HCT116 (cell line): ENCODE measurements at regions not wholly inside any gene's neighbourhood (a gene's known extent, or its start where the extent isn't known, plus 50 kb on each side); places are given as distances from the start of the nearest gene placed in this dataset.

Experiments
- ATAC-seq: fragments of 200-7000 bp; cut with Tn5 transposase; 2 replicates; pipeline ENCODE4 v1.9.1; 2020; ENCODE audit warnings: mild to moderate bottlenecking, moderate library complexity
- BruUV-seq: library from RNA; stranded (reverse); fragments of 400-500 nt; replicated peaks from 2 replicates; lab custom pipeline; 2021; lab: Mats Ljungman, UMichigan
- CTCF ChIA-PET: fragments of 300-600 bp; sonication (Branson Sonifier 250); formaldehyde crosslinking; loops from one replicate; lab custom pipeline; 2021; ENCODE audit warnings: antibody characterized with exemption; lab: Charles Lee
- POLR2A ChIA-PET: fragments of 300-600, 350-600 bp; sonication (Branson Sonifier 250); formaldehyde crosslinking; loops from one replicate; lab custom pipeline; 2021; ENCODE audit warnings: antibody characterized with exemption; lab: Charles Lee
- RAD21 ChIA-PET, 2 experiments: fragments of 300-600 bp; sonication (Branson Sonifier 250); formaldehyde crosslinking; loops; one replicate each; lab custom pipeline; 2023; ENCODE audit warnings: low total read pairs in 2 of 2; ENCODE audit not compliant: uncharacterized antibody in 2 of 2, unreplicated experiment in 2 of 2, low non-redundant PET in 1 of 2; lab: Charles Lee
- DNase-seq: peaks from one replicate; pipeline ENCODE4 v3.0.0-alpha.2; 2010; ENCODE audit warnings: low read depth, low spot score
- H2AFZ ChIP-seq: fragments of 200-600 bp; shearing (Covaris generic), sonication (generic); 2 replicates; pipeline ENCODE4 v1.6.1; 2017; ENCODE audit warnings: low read depth, mixed run types, mixed read lengths, antibody characterized with exemption, low read length; ENCODE audit not compliant: poor library complexity, severe bottlenecking
- H3K27ac ChIP-seq: 2 replicates; pipeline ENCODE4 v1.5.1; 2012; ENCODE audit warnings: low read depth, low read length
- H3K27me3 ChIP-seq: fragments of 200-600 bp; sonication (generic); 2 replicates; pipeline ENCODE4 v1.6.1; 2016; ENCODE audit warnings: mixed run types, low read length, mixed read lengths; ENCODE audit not compliant: insufficient read depth
- H3K36me3 ChIP-seq, 2 experiments: fragments of 200-500 bp in 1 of 2; fragments of 200-600 bp in 1 of 2; sonication (Bioruptor generic) in 1 of 2; sonication (generic) in 1 of 2; 2 replicates each; pipeline versions ENCODE4 v1.5.1 to v1.6.1; 2014 to 2016; ENCODE audit warnings: low read length in 2 of 2, inconsistent platforms in 1 of 2, mixed read lengths in 1 of 2, mixed run types in 1 of 2; ENCODE audit not compliant: insufficient read depth in 2 of 2, control insufficient read depth in 1 of 2
- H3K4me1 ChIP-seq, 2 experiments: fragments of 200-600 bp in 1 of 2; sonication (generic) in 1 of 2; 2 replicates each; pipeline versions ENCODE4 v1.5.1 to v1.6.1; 2012 to 2017; ENCODE audit warnings: low read length in 2 of 2, inconsistent platforms in 1 of 2, mild to moderate bottlenecking in 1 of 2, mixed read lengths in 1 of 2, mixed run types in 1 of 2, moderate library complexity in 1 of 2; ENCODE audit not compliant: insufficient read depth in 2 of 2, control insufficient read depth in 1 of 2
- H3K4me2 ChIP-seq: fragments of 200-600 bp; sonication (generic); 2 replicates; pipeline ENCODE4 v1.6.1; 2017; ENCODE audit warnings: mixed run types, low read length, mixed read lengths
- H3K4me3 ChIP-seq, 2 experiments: fragments of 200-600 bp in 1 of 2; sonication (generic) in 1 of 2; replicated peaks in 1 of 2; 2 replicates each; pipeline ENCODE4 v1.5.1; 2011 to 2016; ENCODE audit warnings: low read length in 2 of 2, control low read depth in 1 of 2, low read depth in 1 of 2, mild to moderate bottlenecking in 1 of 2, mixed read lengths in 1 of 2, mixed run types in 1 of 2
- H3K79me2 ChIP-seq: fragments of 200-600 bp; sonication (generic); 2 replicates; pipeline ENCODE4 v1.6.1; 2017; ENCODE audit warnings: mild to moderate bottlenecking, mixed run types, low read length, moderate library complexity, mixed read lengths; ENCODE audit not compliant: insufficient read depth
- H3K9ac ChIP-seq: fragments of 200-600 bp; sonication (generic); 2 replicates; pipeline ENCODE4 v1.6.1; 2016; ENCODE audit warnings: low read length, mixed read lengths
- H3K9me2 ChIP-seq: fragments of 200-600 bp; sonication (generic), shearing (Covaris generic); 2 replicates; pipeline ENCODE4 v1.6.1; 2017; ENCODE audit warnings: mixed run types, mild to moderate bottlenecking, moderate library complexity; ENCODE audit not compliant: insufficient read depth
- H3K9me3 ChIP-seq, 2 experiments: fragments of 200-500 bp in 1 of 2; fragments of 200-600 bp in 1 of 2; sonication (Bioruptor generic) in 1 of 2; sonication (generic) in 1 of 2; 2 replicates each; pipeline ENCODE4 v1.6.1; 2014 to 2017; ENCODE audit warnings: low read length in 2 of 2, mixed read lengths in 2 of 2, inconsistent platforms in 1 of 2, low read depth in 1 of 2, mild to moderate bottlenecking in 1 of 2, mixed run types in 1 of 2, moderate library complexity in 1 of 2; ENCODE audit not compliant: control insufficient read depth in 1 of 2, insufficient read depth in 1 of 2
- H4K20me1 ChIP-seq: fragments of 200-600 bp; sonication (generic), shearing (Covaris generic); 2 replicates; pipeline ENCODE4 v1.6.1; 2017; ENCODE audit warnings: mixed run types, mild to moderate bottlenecking, moderate library complexity; ENCODE audit not compliant: insufficient read depth
- CEBPB ChIP-seq: IDR thresholded peaks from 2 replicates; pipeline ENCODE4 v1.6.1; 2012; ENCODE audit warnings: low read depth
- EZH2 ChIP-seq: fragments of 200-600 bp; sonication (generic); IDR thresholded peaks from 2 replicates; pipeline ENCODE4 v1.6.1; 2017; ENCODE audit warnings: antibody characterized with exemption, mixed run types
- FOSL1 ChIP-seq: IDR thresholded peaks from 2 replicates; pipeline ENCODE4 v1.6.1; 2012; ENCODE audit warnings: low read depth
- JUND ChIP-seq: IDR thresholded peaks from 2 replicates; pipeline ENCODE4 v1.6.1; 2012
- POLR2A ChIP-seq: IDR thresholded peaks from 2 replicates; pipeline ENCODE4 v1.7.0; 2011; ENCODE audit warnings: borderline replicate concordance; ENCODE audit not compliant: insufficient read depth, insufficient read length; ENCODE audit errors: extremely low read depth
- POLR2AphosphoS5 ChIP-seq: IDR thresholded peaks from 2 replicates; pipeline ENCODE4 v1.6.1; 2011; ENCODE audit warnings: mild to moderate bottlenecking, low read depth, low read length, moderate library complexity
- RAD21 ChIP-seq: IDR thresholded peaks from 2 replicates; pipeline ENCODE4 v1.6.1; 2012; ENCODE audit warnings: low read depth, mild to moderate bottlenecking
- ZFX ChIP-seq: fragments of 450-650 bp; IDR thresholded peaks from 2 replicates; pipeline ENCODE4 v1.6.1; 2017
- ZNF274 ChIP-seq: fragments of 200-500 bp; sonication (Bioruptor generic); IDR thresholded peaks from 2 replicates; pipeline ENCODE4 v1.6.1; 2014; ENCODE audit warnings: mild to moderate bottlenecking, low read depth, low read length, inconsistent platforms
- intact Hi-C: fragments of 100-400 bp; cut with micrococcal nuclease; formaldehyde crosslinking; loops from 2 replicates; pipeline ENCODE4 v1.10.0; 2022
- TF ChIP-seq, protein P1 (sequence below): IDR thresholded peaks from 2 replicates; pipeline ENCODE4 v1.6.1; 2012; ENCODE audit warnings: low read depth
- TF ChIP-seq, protein P2 (sequence below), 3 experiments: fragments of 200-600 bp in 1 of 3; sonication (generic) in 1 of 3; IDR thresholded peaks in 2 of 3; conservative IDR thresholded peaks in 1 of 3; 2 replicates each; pipeline ENCODE4 v1.5.1; 2012 to 2017; ENCODE audit warnings: low read depth in 2 of 3, low read length in 2 of 3, antibody characterized with exemption in 1 of 3, borderline replicate concordance in 1 of 3, control low read depth in 1 of 3, mild to moderate bottlenecking in 1 of 3, mixed read lengths in 1 of 3, mixed run types in 1 of 3, moderate library complexity in 1 of 3; ENCODE audit not compliant: insufficient read depth in 1 of 3

DNA sequence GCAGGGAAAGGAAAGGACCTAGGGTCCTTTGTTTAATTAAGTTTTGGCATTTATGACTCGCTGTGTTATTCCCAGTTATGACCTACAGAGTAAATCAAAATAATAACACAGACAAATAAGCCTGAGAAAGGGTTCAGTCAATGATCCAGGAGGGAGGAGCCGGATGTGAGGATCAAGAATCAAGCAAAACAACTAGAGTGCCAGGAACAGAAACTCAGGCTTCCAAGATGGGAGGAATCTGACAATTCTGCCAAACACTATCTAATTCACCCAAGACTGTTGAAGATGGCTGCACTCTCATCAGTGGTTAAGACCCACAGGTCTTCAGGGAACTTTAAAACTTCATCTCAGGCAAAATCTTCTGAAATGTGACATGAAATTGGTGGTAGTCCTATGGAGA lies 50.3 kb upstream of the PIP4K2A start:
- Histone ChIP-seq H4K20me1 (no peaks in the 10 kb centered on the region), H2AFZ (no peak overlapping the region), H3K4me2 (no peak overlapping the region)
- RAD21 ChIA-PET: no interaction called here
- TF ChIP-seq EZH2 (no peak), POLR2AphosphoS5 (no peak), JUND (no peak), RAD21 (no peak), FOSL1 (no peak), POLR2A (no peak), CEBPB (no peak), ZNF274 (no peak), ZFX (no peak)
- TF ChIP-seq, protein P1, sequence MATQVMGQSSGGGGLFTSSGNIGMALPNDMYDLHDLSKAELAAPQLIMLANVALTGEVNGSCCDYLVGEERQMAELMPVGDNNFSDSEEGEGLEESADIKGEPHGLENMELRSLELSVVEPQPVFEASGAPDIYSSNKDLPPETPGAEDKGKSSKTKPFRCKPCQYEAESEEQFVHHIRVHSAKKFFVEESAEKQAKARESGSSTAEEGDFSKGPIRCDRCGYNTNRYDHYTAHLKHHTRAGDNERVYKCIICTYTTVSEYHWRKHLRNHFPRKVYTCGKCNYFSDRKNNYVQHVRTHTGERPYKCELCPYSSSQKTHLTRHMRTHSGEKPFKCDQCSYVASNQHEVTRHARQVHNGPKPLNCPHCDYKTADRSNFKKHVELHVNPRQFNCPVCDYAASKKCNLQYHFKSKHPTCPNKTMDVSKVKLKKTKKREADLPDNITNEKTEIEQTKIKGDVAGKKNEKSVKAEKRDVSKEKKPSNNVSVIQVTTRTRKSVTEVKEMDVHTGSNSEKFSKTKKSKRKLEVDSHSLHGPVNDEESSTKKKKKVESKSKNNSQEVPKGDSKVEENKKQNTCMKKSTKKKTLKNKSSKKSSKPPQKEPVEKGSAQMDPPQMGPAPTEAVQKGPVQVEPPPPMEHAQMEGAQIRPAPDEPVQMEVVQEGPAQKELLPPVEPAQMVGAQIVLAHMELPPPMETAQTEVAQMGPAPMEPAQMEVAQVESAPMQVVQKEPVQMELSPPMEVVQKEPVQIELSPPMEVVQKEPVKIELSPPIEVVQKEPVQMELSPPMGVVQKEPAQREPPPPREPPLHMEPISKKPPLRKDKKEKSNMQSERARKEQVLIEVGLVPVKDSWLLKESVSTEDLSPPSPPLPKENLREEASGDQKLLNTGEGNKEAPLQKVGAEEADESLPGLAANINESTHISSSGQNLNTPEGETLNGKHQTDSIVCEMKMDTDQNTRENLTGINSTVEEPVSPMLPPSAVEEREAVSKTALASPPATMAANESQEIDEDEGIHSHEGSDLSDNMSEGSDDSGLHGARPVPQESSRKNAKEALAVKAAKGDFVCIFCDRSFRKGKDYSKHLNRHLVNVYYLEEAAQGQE: no peak
- TF ChIP-seq, protein P2, sequence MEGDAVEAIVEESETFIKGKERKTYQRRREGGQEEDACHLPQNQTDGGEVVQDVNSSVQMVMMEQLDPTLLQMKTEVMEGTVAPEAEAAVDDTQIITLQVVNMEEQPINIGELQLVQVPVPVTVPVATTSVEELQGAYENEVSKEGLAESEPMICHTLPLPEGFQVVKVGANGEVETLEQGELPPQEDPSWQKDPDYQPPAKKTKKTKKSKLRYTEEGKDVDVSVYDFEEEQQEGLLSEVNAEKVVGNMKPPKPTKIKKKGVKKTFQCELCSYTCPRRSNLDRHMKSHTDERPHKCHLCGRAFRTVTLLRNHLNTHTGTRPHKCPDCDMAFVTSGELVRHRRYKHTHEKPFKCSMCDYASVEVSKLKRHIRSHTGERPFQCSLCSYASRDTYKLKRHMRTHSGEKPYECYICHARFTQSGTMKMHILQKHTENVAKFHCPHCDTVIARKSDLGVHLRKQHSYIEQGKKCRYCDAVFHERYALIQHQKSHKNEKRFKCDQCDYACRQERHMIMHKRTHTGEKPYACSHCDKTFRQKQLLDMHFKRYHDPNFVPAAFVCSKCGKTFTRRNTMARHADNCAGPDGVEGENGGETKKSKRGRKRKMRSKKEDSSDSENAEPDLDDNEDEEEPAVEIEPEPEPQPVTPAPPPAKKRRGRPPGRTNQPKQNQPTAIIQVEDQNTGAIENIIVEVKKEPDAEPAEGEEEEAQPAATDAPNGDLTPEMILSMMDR (IDR thresholded peaks at IDR 0.05 in 2 of 3, conservative IDR thresholded peaks at IDR 0.05 in 1 of 3; ENCODE audit: borderline replicate concordance in 1 of 3, insufficient read depth in 1 of 3, low read depth in 2 of 3, low read length in 2 of 3): no peak
- TF ChIP-seq, all 23 proteins: peak for 0
- ATAC-seq (no peak), DNase-seq (no peak)
- Histone ChIP-seq H3K79me2 (no peaks in the 10 kb centered on the region), H3K27ac (no peak overlapping the region), H3K4me3 (no peak overlapping the region), H3K9me2 (no peaks in the 10 kb centered on the region), H3K9ac (no peak overlapping the region), H3K36me3 (no peaks in the 10 kb centered on the region), H3K9me3 (no peaks in the 10 kb centered on the region), H3K27me3 (no peaks in the 10 kb centered on the region), H3K4me1 (no peaks in the 10 kb centered on the region)
- no TSS peak for BruUV-seq
- ChIA-PET POLR2A (no interaction called here), CTCF (no interaction called here)
- intact Hi-C loops: no loop called here
